Activated CD4-positive, alpha-beta T cell treated with anti-CD3 and anti-CD28 coated beads for 36 hours (primary cell): ENCODE measurements at regions not wholly inside any gene's neighbourhood (a gene's known extent, or its start where the extent isn't known, plus 50 kb on each side); places are given as distances from the start of the nearest gene placed in this dataset.

ENCODE experiments used
- ATAC-seq: fragments of 200-7000 bp; cut with Tn5 transposase; one replicate; pipeline ENCODE4 v1.10.0; 2021; ENCODE audit warnings: mild to moderate bottlenecking, moderate library complexity
- CTCF ChIA-PET: fragments of 350-600 bp; sonication (Branson Sonifier 250); formaldehyde crosslinking; loops from one replicate; lab custom pipeline; 2021; ENCODE audit warnings: antibody characterized with exemption; lab: Charles Lee
- POLR2A ChIA-PET: fragments of 350-600 bp; sonication (Branson Sonifier 250); formaldehyde crosslinking; loops from one replicate; lab custom pipeline; 2021; ENCODE audit warnings: antibody characterized with exemption, inconsistent platforms; lab: Charles Lee
- DNase-seq: peaks from one replicate; pipeline ENCODE4 v3.0.0-alpha.2; 2020
- H3K27ac Mint-ChIP-seq: one replicate; pipeline ENCODE4 v1.8.0; 2021; ENCODE audit warnings: mixed read lengths
- H3K27me3 Mint-ChIP-seq: one replicate; pipeline ENCODE4 v1.8.0; 2021; ENCODE audit warnings: mixed read lengths
- H3K36me3 Mint-ChIP-seq: one replicate; pipeline ENCODE4 v1.8.0; 2021; ENCODE audit warnings: low read depth, mixed read lengths
- H3K4me1 Mint-ChIP-seq: one replicate; pipeline ENCODE4 v1.8.0; 2021; ENCODE audit warnings: mixed read lengths
- H3K4me3 Mint-ChIP-seq: one replicate; pipeline ENCODE4 v1.8.0; 2021; ENCODE audit warnings: mild to moderate bottlenecking, moderate library complexity, mixed read lengths
- H3K9me3 Mint-ChIP-seq: one replicate; pipeline ENCODE4 v1.8.0; 2021; ENCODE audit warnings: low read depth, mixed read lengths
- intact Hi-C, 2 experiments: fragments of 100-400 bp; cut with DNase I in 1 of 2; cut with micrococcal nuclease in 1 of 2; formaldehyde crosslinking; loops; one replicate each; pipeline versions ENCODE4 v1.14.2 to v1.15.1; 2022 to 2024; cut with DNase I, micrococcal nuclease

DNA sequence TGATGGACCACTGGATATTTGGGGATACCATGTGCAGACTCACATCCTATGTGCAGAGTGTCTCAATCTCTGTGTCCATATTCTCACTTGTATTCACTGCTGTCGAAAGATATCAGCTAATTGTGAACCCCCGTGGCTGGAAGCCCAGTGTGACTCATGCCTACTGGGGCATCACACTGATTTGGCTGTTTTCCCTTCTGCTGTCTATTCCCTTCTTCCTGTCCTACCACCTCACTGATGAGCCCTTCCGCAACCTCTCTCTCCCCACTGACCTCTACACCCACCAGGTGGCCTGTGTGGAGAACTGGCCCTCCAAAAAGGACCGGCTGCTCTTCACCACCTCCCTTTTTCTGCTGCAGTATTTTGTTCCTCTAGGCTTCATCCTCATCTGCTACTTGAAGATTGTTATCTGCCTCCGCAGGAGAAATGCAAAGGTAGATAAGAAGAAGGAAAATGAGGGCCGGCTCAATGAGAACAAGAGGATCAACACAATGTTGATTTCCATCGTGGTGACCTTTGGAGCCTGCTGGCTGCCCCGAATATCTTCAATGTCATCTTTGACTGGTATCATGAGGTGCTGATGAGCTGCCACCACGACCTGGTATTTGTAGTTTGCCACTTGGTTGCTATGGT lies 54.5 kb upstream of the HNRNPA0 start:
- Mint-ChIP-seq H3K27ac (no peak overlapping the region), H3K36me3 (peaks cover 9% of the 10 kb centered on the region), H3K9me3 (peaks cover 7% of the 10 kb centered on the region), H3K27me3 (no peaks in the 10 kb centered on the region), H3K4me1 (no peaks in the 10 kb centered on the region), H3K4me3 (no peak overlapping the region)
- POLR2A ChIA-PET: no interaction called here
- CTCF ChIA-PET: interaction anchor here (1.1 kb wide), 1 partner anchor 30 kb away, joined by 4 read pairs; no protein-coding TSS in a partner anchor
- intact Hi-C loops: no loop called here
- ATAC-seq: no peak
- no peak for DNase-seq

GRCh38 chr5:137815202-137815990 lies 52.3 kb upstream of the MYOT start:
- H3K27me3 Mint-ChIP-seq: no peaks in the 10 kb centered on the region
- H3K9me3 Mint-ChIP-seq: peaks cover 7% of the 10 kb centered on the region
- CTCF ChIA-PET: interaction anchor here (0.6 to 1.6 kb wide), 3 partner anchors 37 to 207 kb away, joined by 3 to 5 read pairs (median 4); no protein-coding TSS in a partner anchor
- intact Hi-C loops: no loop called here
- no peak overlapping the region for H3K27ac Mint-ChIP-seq
- H3K4me1 Mint-ChIP-seq: no peaks in the 10 kb centered on the region
- POLR2A ChIA-PET: no interaction called here
- DNase-seq: no peak
- ATAC-seq: no peak
- no peak overlapping the region for H3K4me3 Mint-ChIP-seq
- peaks cover 9% of the 10 kb centered on the region for H3K36me3 Mint-ChIP-seq
